Stimulated activated naive B cell treated with anti-CD40 and anti-IgM and Interleukin-4, amounts not matched to agents 10 μg/mL and 1 μg/mL and 100 μg/mL, for 72 hours (primary cell): ENCODE measurements at regions not wholly inside any gene's neighbourhood (a gene's known extent, or its start where the extent isn't known, plus 50 kb on each side); places are given as distances from the start of the nearest gene placed in this dataset.

Experiments
- ATAC-seq, 2 donors: fragments of 150-1000 bp; cut with Tn5 transposase; replicated peaks; 2 replicates each; pipeline ENCODE4 v1.10.0; 2021; ENCODE audit warnings: moderate library complexity in 1 of 2
- DNase-seq: peaks from one replicate; pipeline ENCODE4 v3.0.0; 2021
- H3K27ac Mint-ChIP-seq: one replicate; pipeline ENCODE4 v1.8.0; 2022; ENCODE audit warnings: mild to moderate bottlenecking, mixed read lengths
- H3K27me3 Mint-ChIP-seq, 2 donors: one replicate each; pipeline ENCODE4 v1.8.0; 2022; ENCODE audit warnings: mixed read lengths in 2 of 2
- H3K36me3 Mint-ChIP-seq, 2 donors: one replicate each; pipeline ENCODE4 v1.8.0; 2022; ENCODE audit warnings: mixed read lengths in 2 of 2, mild to moderate bottlenecking in 1 of 2
- H3K4me1 Mint-ChIP-seq, 2 donors: one replicate each; pipeline ENCODE4 v1.8.0; 2022; ENCODE audit warnings: mixed read lengths in 2 of 2, mild to moderate bottlenecking in 1 of 2
- H3K4me3 Mint-ChIP-seq, 2 donors: one replicate each; pipeline ENCODE4 v1.8.0; 2022; ENCODE audit warnings: mild to moderate bottlenecking in 2 of 2, mixed read lengths in 2 of 2, moderate library complexity in 1 of 2
- H3K9me3 Mint-ChIP-seq, 2 donors: one replicate each; pipeline ENCODE4 v1.8.0; 2022; ENCODE audit warnings: mixed read lengths in 2 of 2, mild to moderate bottlenecking in 1 of 2

DNA sequence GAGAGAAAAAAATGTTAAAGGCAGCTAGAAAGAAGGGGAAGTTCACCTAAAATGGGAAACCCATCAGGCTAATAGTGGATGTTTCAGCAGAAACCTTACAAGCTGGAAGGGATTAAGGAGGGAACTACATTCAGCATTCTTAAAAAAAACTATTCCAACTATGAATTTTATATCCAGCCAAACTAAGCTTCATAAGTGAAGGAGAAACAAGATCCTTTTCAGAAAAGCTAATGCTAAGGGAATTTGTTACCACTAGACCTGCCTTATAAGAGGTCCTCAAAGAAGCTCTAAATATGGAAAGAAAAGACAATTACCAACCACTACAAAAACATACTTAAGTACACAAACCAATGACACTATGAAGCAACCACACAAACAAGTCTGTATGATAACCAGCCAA, 59.2 kb upstream of the SLC35F1 start:
- Mint-ChIP-seq H3K36me3 (no peaks in the 10 kb centered on the region), H3K9me3 (peaks cover 14 to 20% of the 10 kb centered on the region in 2 donors), H3K4me1 (no peaks in the 10 kb centered on the region), H3K4me3 (no peak overlapping the region), H3K27ac (no peak overlapping the region), H3K27me3 (no peaks in the 10 kb centered on the region)
- no peak for DNase-seq
- no peak for ATAC-seq

DNA sequence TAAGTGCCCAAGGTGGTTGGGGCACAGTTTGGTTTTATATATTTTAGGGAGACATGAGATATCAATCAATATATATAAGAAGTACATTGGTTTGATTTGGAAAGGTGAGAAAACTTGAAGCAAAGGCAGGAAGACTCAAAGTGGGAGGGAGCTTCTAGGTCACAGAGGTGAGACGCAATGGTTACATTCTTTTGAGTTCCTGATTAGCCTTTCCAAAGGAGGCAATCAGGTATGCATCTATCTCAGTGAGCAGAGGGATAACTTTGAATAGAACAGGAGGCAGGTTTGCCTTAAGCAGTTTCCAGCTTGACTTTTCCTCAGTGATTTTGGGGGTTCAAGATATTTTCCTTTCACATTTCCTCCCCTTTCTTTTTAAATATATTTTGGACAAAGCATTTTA, 58.0 kb upstream of the SLC35F1 start:
- H3K27ac Mint-ChIP-seq: no peak overlapping the region
- H3K27me3 Mint-ChIP-seq: no peaks in the 10 kb centered on the region
- no peak overlapping the region for H3K4me3 Mint-ChIP-seq
- ATAC-seq (no peak), DNase-seq (no peak)
- H3K36me3 Mint-ChIP-seq: no peaks in the 10 kb centered on the region
- no peaks in the 10 kb centered on the region for H3K4me1 Mint-ChIP-seq
- H3K9me3 Mint-ChIP-seq: peaks cover 15 to 20% of the 10 kb centered on the region in 2 donors
